Neural crest cell (in vitro differentiated cells): ENCODE measurements at regions not wholly inside any gene's neighbourhood (a gene's known extent, or its start where the extent isn't known, plus 50 kb on each side); places are given as distances from the start of the nearest gene placed in this dataset.

Source experiments
- DNase-seq: peaks from one replicate; pipeline ENCODE4 v3.0.0; 2021; ENCODE audit warnings: low read depth, mixed read lengths, low spot score
- H3K27ac Mint-ChIP-seq: one replicate; pipeline ENCODE4 v1.8.0; 2021; ENCODE audit warnings: mild to moderate bottlenecking, mixed read lengths; ENCODE audit not compliant: unreplicated experiment
- H3K27me3 Mint-ChIP-seq: 2 replicates; pipeline ENCODE4 v1.8.0; 2021; ENCODE audit warnings: low read depth, mild to moderate bottlenecking, mixed read lengths
- H3K36me3 Mint-ChIP-seq: 2 replicates; pipeline ENCODE4 v1.8.0; 2021; ENCODE audit warnings: low read depth, mild to moderate bottlenecking, mixed read lengths
- H3K4me1 Mint-ChIP-seq: 2 replicates; pipeline ENCODE4 v1.8.0; 2021; ENCODE audit warnings: mixed read lengths
- H3K4me3 Mint-ChIP-seq: one replicate; pipeline ENCODE4 v1.8.0; 2021; ENCODE audit warnings: mild to moderate bottlenecking, mixed read lengths
- H3K9me3 Mint-ChIP-seq: 2 replicates; pipeline ENCODE4 v1.8.0; 2021; ENCODE audit warnings: mixed read lengths
- CTCF ChIP-seq: fragments of 200-600 bp; sonication (generic); conservative IDR thresholded peaks from 2 replicates; pipeline ENCODE4 v1.5.0; 2021; ENCODE audit warnings: antibody characterized with exemption, mild to moderate bottlenecking

- DNase-seq = no peak
- H3K4me1 Mint-ChIP-seq = no peaks in the 10 kb centered on the region
- H3K9me3 Mint-ChIP-seq = peaks cover 29% of the 10 kb centered on the region
- H3K36me3 Mint-ChIP-seq = peaks cover 21% of the 10 kb centered on the region
- H3K27me3 Mint-ChIP-seq = no peaks in the 10 kb centered on the region
- H3K27ac Mint-ChIP-seq = no peak overlapping the region
- no peak for TF ChIP-seq CTCF
- no peak overlapping the region for H3K4me3 Mint-ChIP-seq
Observed at GRCh38 chr7:94838717-94839116, 68.7 kb upstream of the PPP1R9A start.

DNA sequence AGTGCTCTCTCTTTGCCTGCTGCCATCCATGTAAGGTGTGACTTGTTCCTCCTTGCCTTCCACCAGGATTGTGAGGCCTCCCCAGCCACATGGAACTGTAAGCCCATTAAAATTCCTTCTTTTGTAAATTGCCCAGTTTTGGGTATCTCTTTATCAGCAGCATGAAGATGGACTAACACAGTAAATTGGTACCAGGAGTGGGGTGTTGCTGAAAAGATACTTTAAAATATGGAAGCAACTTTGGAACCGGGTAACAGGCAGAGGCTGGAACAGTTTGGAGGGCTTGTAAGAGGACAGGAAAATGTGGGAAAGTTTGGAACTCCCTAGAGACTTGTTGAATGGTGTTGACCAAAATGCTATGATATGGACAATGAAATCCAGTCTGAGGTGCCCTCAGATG, 63.8 kb upstream of the PPP1R9A start:
- no peak for DNase-seq
- no peak overlapping the region for H3K4me3 Mint-ChIP-seq
- no peak for TF ChIP-seq CTCF
- peaks cover 30% of the 10 kb centered on the region for H3K9me3 Mint-ChIP-seq
- no peaks in the 10 kb centered on the region for H3K27me3 Mint-ChIP-seq
- H3K36me3 Mint-ChIP-seq = peaks cover 21% of the 10 kb centered on the region
- H3K27ac Mint-ChIP-seq = no peak overlapping the region
- no peaks in the 10 kb centered on the region for H3K4me1 Mint-ChIP-seq

GRCh38 chr7:94848531-94848930, 58.9 kb upstream of the PPP1R9A start:
- Mint-ChIP-seq H3K9me3 (peaks cover 14% of the 10 kb centered on the region), H3K4me1 (no peaks in the 10 kb centered on the region), H3K36me3 (peaks cover 13% of the 10 kb centered on the region), H3K27ac (no peak overlapping the region), H3K27me3 (no peaks in the 10 kb centered on the region), H3K4me3 (no peak overlapping the region)
- no peak for DNase-seq
- no peak for TF ChIP-seq CTCF

DNA sequence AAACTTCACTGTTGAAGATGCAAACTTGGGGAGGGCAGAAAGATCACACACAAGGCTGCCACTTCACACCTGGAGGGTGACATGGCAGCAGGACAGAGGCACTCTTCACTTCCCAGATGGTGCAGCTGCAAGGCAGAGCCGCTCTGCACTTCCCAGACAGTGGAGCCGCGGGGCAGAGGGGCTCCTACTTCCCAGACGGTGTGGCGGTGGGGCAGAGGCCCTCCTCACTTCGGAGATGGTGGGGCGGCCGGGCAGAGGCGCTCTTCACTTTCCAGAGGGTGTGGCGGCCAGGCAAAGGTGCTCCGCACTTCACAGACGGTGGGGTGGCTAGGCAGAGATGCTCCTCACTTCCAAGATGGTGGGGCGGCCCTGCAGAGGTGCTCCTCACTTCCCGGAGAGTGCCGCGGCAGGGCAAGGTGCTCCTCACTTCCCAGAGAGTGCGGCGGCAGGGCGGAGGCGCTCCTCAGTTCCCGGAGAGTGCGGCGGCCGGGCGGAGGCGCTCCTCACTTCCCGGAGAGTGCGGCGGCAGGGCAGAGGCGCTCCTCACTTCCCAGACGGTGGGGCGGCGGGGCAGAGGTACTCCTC, 58.3 kb upstream of the PPP1R9A start:
- Mint-ChIP-seq H3K27ac (no peak overlapping the region), H3K36me3 (peaks cover 9% of the 10 kb centered on the region), H3K4me3 (no peak overlapping the region), H3K27me3 (no peaks in the 10 kb centered on the region), H3K4me1 (no peaks in the 10 kb centered on the region), H3K9me3 (peaks cover 13% of the 10 kb centered on the region)
- DNase-seq = no peak
- no peak for TF ChIP-seq CTCF

- H3K4me3 Mint-ChIP-seq = no peak overlapping the region
Observed at GRCh38 chr7:94849636-94850208, 57.7 kb upstream of the PPP1R9A start.

More at GRCh38 chr7:94849636-94850208, 57.7 kb upstream of the PPP1R9A start:
- no peaks in the 10 kb centered on the region for H3K27me3 Mint-ChIP-seq
- peaks cover 13% of the 10 kb centered on the region for H3K9me3 Mint-ChIP-seq
- DNase-seq = no peak
- peaks cover 8% of the 10 kb centered on the region for H3K36me3 Mint-ChIP-seq
- H3K4me1 Mint-ChIP-seq = no peaks in the 10 kb centered on the region
- no peak for TF ChIP-seq CTCF
- no peak overlapping the region for H3K27ac Mint-ChIP-seq
